Mesenchymal stem cell (in vitro differentiated cells and primary cell): ENCODE measurements at regions not wholly inside any gene's neighbourhood (a gene's known extent, or its start where the extent isn't known, plus 50 kb on each side); places are given as distances from the start of the nearest gene placed in this dataset.

ENCODE experiments used
- DNase-seq: peaks from one replicate; pipeline ENCODE4 v3.0.0-alpha.2; 2013
- H2AFZ ChIP-seq: one replicate; pipeline ENCODE4 v1.6.1; 2013; ENCODE audit warnings: low read depth, mild to moderate bottlenecking, control low read depth, inconsistent platforms, low read length, moderate library complexity
- H2AK5ac ChIP-seq: 2 replicates; pipeline ENCODE4 v1.6.1; 2013; ENCODE audit warnings: low read length, moderate library complexity, mild to moderate bottlenecking, inconsistent platforms; ENCODE audit not compliant: severe bottlenecking
- H2BK120ac ChIP-seq: one replicate; pipeline ENCODE4 v1.6.1; 2013; ENCODE audit warnings: low read depth, mild to moderate bottlenecking, inconsistent platforms, low read length, moderate library complexity
- H2BK12ac ChIP-seq, 2 experiments: one replicate each; pipeline ENCODE4 v1.6.1; 2013; ENCODE audit warnings: inconsistent platforms in 2 of 2, low read length in 2 of 2, mild to moderate bottlenecking in 2 of 2, moderate library complexity in 2 of 2, control low read depth in 1 of 2
- H2BK15ac ChIP-seq: one replicate; pipeline ENCODE4 v1.6.1; 2013; ENCODE audit warnings: mild to moderate bottlenecking, low read depth, inconsistent platforms; ENCODE audit not compliant: poor library complexity, severe bottlenecking
- H2BK5ac ChIP-seq: 2 replicates; pipeline ENCODE4 v1.6.1; 2013; ENCODE audit warnings: low read depth, mild to moderate bottlenecking, low read length, control low read depth, inconsistent platforms; ENCODE audit not compliant: poor library complexity, severe bottlenecking
- H3K14ac ChIP-seq, 2 experiments: one replicate each; pipeline ENCODE4 v1.6.1; 2013; ENCODE audit warnings: inconsistent platforms in 2 of 2, low read length in 2 of 2, control low read depth in 1 of 2, mild to moderate bottlenecking in 1 of 2, moderate library complexity in 1 of 2
- H3K18ac ChIP-seq, 2 experiments: one replicate each; pipeline ENCODE4 v1.6.1; 2013; ENCODE audit warnings: inconsistent platforms in 2 of 2, low read length in 2 of 2, control low read depth in 1 of 2, low read depth in 1 of 2, mild to moderate bottlenecking in 1 of 2
- H3K23ac ChIP-seq, 2 experiments: one replicate each; pipeline ENCODE4 v1.6.1; 2013; ENCODE audit warnings: inconsistent platforms in 2 of 2, low read length in 2 of 2, mild to moderate bottlenecking in 2 of 2, moderate library complexity in 2 of 2, control low read depth in 1 of 2
- H3K27ac ChIP-seq: 2 replicates; pipeline ENCODE4 v1.5.1; 2013; ENCODE audit warnings: mild to moderate bottlenecking, moderate library complexity, low read length, control low read depth, inconsistent platforms; ENCODE audit not compliant: poor library complexity, severe bottlenecking
- H3K27me3 ChIP-seq, 2 experiments: 2 replicates each; pipeline versions ENCODE4 v1.6.1 to v1.7.0; 2013; ENCODE audit warnings: low read length in 2 of 2, mild to moderate bottlenecking in 2 of 2, moderate library complexity in 2 of 2, control low read depth in 1 of 2, inconsistent platforms in 1 of 2; ENCODE audit not compliant: control insufficient read depth in 1 of 2, insufficient read depth in 1 of 2
- H3K36me3 ChIP-seq, 2 experiments: 2 replicates each; pipeline versions ENCODE4 v1.6.1 to v1.7.0; 2013; ENCODE audit warnings: low read length in 2 of 2, control low read depth in 1 of 2, inconsistent platforms in 1 of 2, low read depth in 1 of 2, mild to moderate bottlenecking in 1 of 2; ENCODE audit not compliant: insufficient read depth in 2 of 2, control insufficient read depth in 1 of 2
- H3K4ac ChIP-seq, 2 experiments: one replicate each; pipeline ENCODE4 v1.6.1; 2013; ENCODE audit warnings: inconsistent platforms in 2 of 2, low read length in 2 of 2, mild to moderate bottlenecking in 2 of 2, moderate library complexity in 2 of 2, control low read depth in 1 of 2, low read depth in 1 of 2
- H3K4me1 ChIP-seq: 2 replicates; pipeline ENCODE4 v1.6.1; 2013; ENCODE audit warnings: low read depth, low read length, control low read depth; ENCODE audit not compliant: control insufficient read depth, insufficient read depth
- H3K4me2 ChIP-seq: 2 replicates; pipeline ENCODE4 v1.6.1; 2013; ENCODE audit warnings: low read length, mild to moderate bottlenecking, inconsistent platforms; ENCODE audit not compliant: poor library complexity, severe bottlenecking
- H3K4me3 ChIP-seq, 2 experiments: 2 replicates each; pipeline versions ENCODE4 v1.5.1 to v1.7.0; 2013; ENCODE audit warnings: low read length in 2 of 2, mild to moderate bottlenecking in 2 of 2, control low read depth in 1 of 2, low read depth in 1 of 2; ENCODE audit not compliant: insufficient read depth in 1 of 2
- H3K79me1 ChIP-seq: replicated peaks from 2 replicates; pipeline ENCODE4 v1.6.1; 2013; ENCODE audit warnings: mild to moderate bottlenecking, control low read depth, low read length, inconsistent platforms; ENCODE audit not compliant: poor library complexity, severe bottlenecking
- H3K9ac ChIP-seq: 2 replicates; pipeline ENCODE4 v1.7.0; 2013; ENCODE audit warnings: mild to moderate bottlenecking, low read length, moderate library complexity
- H3K9me3 ChIP-seq: 2 replicates; pipeline ENCODE4 v1.7.0; 2013; ENCODE audit warnings: mild to moderate bottlenecking, low read length; ENCODE audit not compliant: control insufficient read depth
- H4K8ac ChIP-seq: one replicate; pipeline ENCODE4 v1.6.1; 2013; ENCODE audit warnings: inconsistent platforms, mild to moderate bottlenecking, low read length, moderate library complexity
- H4K91ac ChIP-seq: one replicate; pipeline ENCODE4 v1.6.1; 2013; ENCODE audit warnings: mild to moderate bottlenecking, low read length, inconsistent platforms
- WGBS: methylation state at CpG from one replicate; pipeline ENCODE4 v1.1.7; 2013; ENCODE audit warnings: mixed read lengths; 5-methylcytosine and 5-hydroxymethylcytosine counted together

DNA sequence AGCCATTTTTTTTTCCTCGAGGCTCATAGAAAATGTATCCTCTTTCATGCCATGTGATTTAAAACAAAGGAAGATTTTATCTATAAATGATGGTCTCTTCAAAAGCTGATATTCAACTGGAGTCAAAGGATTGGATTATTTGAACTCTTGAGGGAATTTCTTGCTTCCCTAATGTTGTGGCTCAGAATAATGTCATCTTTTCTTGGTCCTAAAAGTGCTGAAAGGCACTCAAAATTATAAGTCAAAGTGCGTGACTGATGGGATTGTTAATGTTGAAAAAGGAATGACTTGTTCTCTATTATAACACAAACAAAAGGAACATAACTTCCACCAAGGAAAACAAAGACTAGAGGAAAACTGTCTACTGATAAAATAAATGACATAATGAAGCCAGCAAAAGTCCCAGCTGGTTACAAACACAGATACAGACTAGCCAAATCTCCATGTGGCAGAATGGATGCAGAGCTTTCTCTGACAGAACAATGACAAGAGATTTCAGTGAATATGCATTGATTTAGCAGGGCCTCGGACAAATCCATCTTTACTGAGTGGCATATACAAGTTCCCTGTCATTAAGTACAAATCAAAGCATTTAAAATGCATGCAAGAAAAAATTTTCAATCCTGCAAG lies 552.6 kb downstream of the GBA3 start:
- DNase-seq = no peak
- Histone ChIP-seq H3K9me3 (no peaks in the 10 kb centered on the region), H3K4me1 (peaks cover 1% of the 10 kb centered on the region), H4K91ac (no peak overlapping the region), H3K79me1 (no peaks in the 10 kb centered on the region), H3K4ac (no peak overlapping the region), H3K36me3 (no peaks in the 10 kb centered on the region), H3K14ac (no peak overlapping the region), H2AFZ (no peak overlapping the region), H2BK12ac (no peak overlapping the region), H3K9ac (no peak overlapping the region), H3K18ac (no peak overlapping the region), H2BK5ac (no peak overlapping the region), H2AK5ac (no peak overlapping the region), H4K8ac (no peak overlapping the region), H3K23ac (no peak overlapping the region), H3K4me3 (no peak overlapping the region), H2BK15ac (no peak overlapping the region), H2BK120ac (no peak overlapping the region), H3K27ac (no peak overlapping the region), H3K4me2 (no peak overlapping the region), H3K27me3 (no peaks in the 10 kb centered on the region)
- WGBS = 75% methylated on average over 2 of the region's 3 CpGs

- Histone ChIP-seq H3K27ac (no peak overlapping the region), H3K4ac (no peak overlapping the region), H2BK12ac (no peak overlapping the region), H3K27me3 (no peaks in the 10 kb centered on the region), H3K14ac (no peak overlapping the region), H4K91ac (no peak overlapping the region), H3K9ac (no peak overlapping the region), H3K4me1 (peaks cover 1% of the 10 kb centered on the region), H4K8ac (no peak overlapping the region), H3K18ac (no peak overlapping the region), H3K79me1 (no peaks in the 10 kb centered on the region), H2AK5ac (no peak overlapping the region), H3K36me3 (no peaks in the 10 kb centered on the region), H2BK5ac (no peak overlapping the region), H2BK15ac (no peak overlapping the region), H2AFZ (no peak overlapping the region), H2BK120ac (no peak overlapping the region), H3K4me3 (no peak overlapping the region), H3K9me3 (no peaks in the 10 kb centered on the region), H3K4me2 (no peak overlapping the region), H3K23ac (no peak overlapping the region)
- no CpG with 5 or more reads among the region's 2 CpGs for WGBS
- DNase-seq = no peak
Observed at GRCh38 chr4:23242962-23243361, 550.2 kb downstream of the GBA3 start.

DNA sequence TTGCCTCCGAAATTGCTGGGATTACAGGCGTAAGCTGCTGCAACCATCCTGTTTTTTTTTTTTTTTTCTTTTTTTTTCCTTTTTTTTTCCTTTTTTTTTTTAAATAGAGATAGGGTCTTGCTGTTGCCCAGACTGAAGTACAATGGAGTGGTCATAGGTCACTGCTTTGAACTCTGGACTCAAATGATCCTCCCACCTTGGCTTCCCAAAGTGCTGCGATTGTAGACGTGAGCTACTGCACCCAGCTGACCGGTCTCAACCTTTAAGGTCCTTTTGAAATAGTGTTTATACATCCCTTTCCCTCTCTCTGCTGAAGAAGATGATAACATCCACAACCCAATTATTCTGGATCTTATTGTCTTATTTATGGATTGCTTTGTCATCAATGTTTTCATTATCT lies 548.7 kb downstream of the GBA3 start:
- Histone ChIP-seq H3K79me1 (no peaks in the 10 kb centered on the region), H3K23ac (no peak overlapping the region), H3K36me3 (no peaks in the 10 kb centered on the region), H3K27me3 (no peaks in the 10 kb centered on the region), H4K8ac (no peak overlapping the region), H3K4me1 (peaks cover 1% of the 10 kb centered on the region), H3K14ac (no peak overlapping the region), H3K4me2 (no peak overlapping the region), H3K9me3 (no peaks in the 10 kb centered on the region), H2AK5ac (no peak overlapping the region), H3K18ac (no peak overlapping the region), H4K91ac (no peak overlapping the region), H2BK5ac (no peak overlapping the region), H2BK15ac (no peak overlapping the region), H3K4ac (no peak overlapping the region), H3K27ac (no peak overlapping the region), H2BK120ac (no peak overlapping the region), H2AFZ (no peak overlapping the region), H2BK12ac (no peak overlapping the region), H3K9ac (no peak overlapping the region), H3K4me3 (no peak overlapping the region)
- WGBS = 57% methylated on average over 2 of the region's 5 CpGs
- no peak for DNase-seq

DNA sequence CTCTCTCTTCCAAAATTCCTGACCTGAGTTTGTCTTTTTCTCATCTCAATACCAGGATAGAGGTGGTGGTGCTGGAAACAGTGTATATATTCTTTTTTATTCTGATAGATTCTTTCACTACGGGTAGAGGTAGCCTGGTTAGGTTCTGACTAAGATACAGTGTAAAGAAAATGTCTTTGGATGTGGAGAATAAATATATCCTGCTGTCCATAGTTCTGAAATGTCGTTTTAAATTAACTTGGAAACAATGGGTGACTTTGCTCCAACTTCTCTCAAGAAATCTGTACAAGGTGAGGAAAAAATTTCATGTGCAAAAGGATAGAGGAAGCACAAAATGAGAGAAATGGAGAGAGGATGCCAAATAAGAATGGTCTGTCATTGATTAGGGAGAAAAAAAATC lies 546.1 kb downstream of the GBA3 start:
- H2BK12ac ChIP-seq = no peak overlapping the region
- no peak overlapping the region for H4K91ac ChIP-seq
- H3K27ac ChIP-seq = no peak overlapping the region
- H3K4me3 ChIP-seq = no peak overlapping the region
- no peak overlapping the region for H4K8ac ChIP-seq
- H3K23ac ChIP-seq = no peak overlapping the region
- no peak overlapping the region for H3K18ac ChIP-seq
- H2BK15ac ChIP-seq = no peak overlapping the region
- H3K4me1 ChIP-seq = peaks cover 1% of the 10 kb centered on the region
- no peak overlapping the region for H2AFZ ChIP-seq
- no peaks in the 10 kb centered on the region for H3K9me3 ChIP-seq
- no peak overlapping the region for H3K4ac ChIP-seq
- H3K14ac ChIP-seq = no peak overlapping the region
- H3K4me2 ChIP-seq = no peak overlapping the region
- H2AK5ac ChIP-seq = no peak overlapping the region
- no peaks in the 10 kb centered on the region for H3K27me3 ChIP-seq
- H3K9ac ChIP-seq = no peak overlapping the region
- WGBS = 57% methylated on average over 2 of the region's 2 CpGs
- no peaks in the 10 kb centered on the region for H3K79me1 ChIP-seq
- no peak overlapping the region for H2BK120ac ChIP-seq
- H2BK5ac ChIP-seq = no peak overlapping the region
- no peak for DNase-seq
- H3K36me3 ChIP-seq = no peaks in the 10 kb centered on the region
